HepG2 (cell line): ENCODE measurements at regions not wholly inside any gene's neighbourhood (a gene's known extent, or its start where the extent isn't known, plus 50 kb on each side); places are given as distances from the start of the nearest gene placed in this dataset.

ENCODE experiments used
- ARNT ChIP-seq: fragments of 450-650 bp; IDR thresholded peaks from 2 replicates; pipeline ENCODE4 v1.6.1; 2017
- DDIT3 ChIP-seq: sonication (generic); formaldehyde crosslinking; IDR thresholded peaks from 2 replicates; pipeline ENCODE4 v1.4.0; 2020; ENCODE audit warnings: mild to moderate bottlenecking, missing genetic modification reagents
- GABPA ChIP-seq, 2 experiments: IDR thresholded peaks; 2 replicates each; pipeline ENCODE4 v1.6.1; 2011 to 2016; ENCODE audit warnings: low read depth in 2 of 2, low read length in 1 of 2, missing biosample characterization in 1 of 2, missing genetic modification characterization in 1 of 2
- IRF2 ChIP-seq: IDR thresholded peaks from 2 replicates; pipeline ENCODE4 v1.6.1; 2018; ENCODE audit warnings: missing genetic modification reagents, missing compliant biosample characterization
- ISL2 ChIP-seq: sonication (generic); formaldehyde crosslinking; IDR thresholded peaks from 2 replicates; pipeline ENCODE4 v1.5.0; 2020; ENCODE audit warnings: missing genetic modification reagents
- KLF11 ChIP-seq: IDR thresholded peaks from 2 replicates; pipeline ENCODE4 v1.6.1; 2016; ENCODE audit warnings: missing compliant biosample characterization
- MXD4 ChIP-seq: IDR thresholded peaks from 2 replicates; pipeline ENCODE4 v1.6.1; 2016; ENCODE audit warnings: mild to moderate bottlenecking, missing biosample characterization, missing genetic modification reagents
- NFKBIZ ChIP-seq: IDR thresholded peaks from 2 replicates; pipeline ENCODE4 v1.6.1; 2018; ENCODE audit warnings: missing genetic modification reagents, missing compliant biosample characterization
- POGZ ChIP-seq: sonication (generic); formaldehyde crosslinking; IDR thresholded peaks from 2 replicates; pipeline ENCODE4 v1.4.0; 2020; ENCODE audit warnings: mild to moderate bottlenecking, missing genetic modification reagents
- ZNF280D ChIP-seq: sonication (generic); formaldehyde crosslinking; IDR thresholded peaks from 2 replicates; pipeline ENCODE4 v1.5.1; 2020; ENCODE audit warnings: mild to moderate bottlenecking, missing genetic modification reagents
- ZNF33B ChIP-seq: sonication (generic); formaldehyde crosslinking; IDR thresholded peaks from 2 replicates; pipeline ENCODE4 v1.5.1; 2020; ENCODE audit warnings: mild to moderate bottlenecking, missing genetic modification reagents
- ZNF432 ChIP-seq: sonication (generic); formaldehyde crosslinking; IDR thresholded peaks from 2 replicates; pipeline ENCODE4 v1.5.0; 2020; ENCODE audit warnings: missing genetic modification reagents, mild to moderate bottlenecking, borderline replicate concordance
- ZNF44 ChIP-seq: sonication (generic); formaldehyde crosslinking; IDR thresholded peaks from 2 replicates; pipeline ENCODE4 v1.5.1; 2020; ENCODE audit warnings: mild to moderate bottlenecking, missing genetic modification reagents
- ZNF547 ChIP-seq: sonication (generic); formaldehyde crosslinking; IDR thresholded peaks from 2 replicates; pipeline ENCODE4 v1.5.1; 2020; ENCODE audit warnings: mild to moderate bottlenecking, missing genetic modification reagents
- ZNF550 ChIP-seq: sonication (generic); formaldehyde crosslinking; IDR thresholded peaks from 2 replicates; pipeline ENCODE4 v1.4.0; 2020; ENCODE audit warnings: mild to moderate bottlenecking, missing genetic modification reagents, borderline replicate concordance
- ZNF609 ChIP-seq: sonication (generic); formaldehyde crosslinking; IDR thresholded peaks from 2 replicates; pipeline ENCODE4 v1.4.0; 2020; ENCODE audit warnings: mild to moderate bottlenecking, missing genetic modification reagents, borderline replicate concordance
- ZNF775 ChIP-seq: sonication (generic); formaldehyde crosslinking; IDR thresholded peaks from 2 replicates; pipeline ENCODE4 v1.4.0; 2020; ENCODE audit warnings: missing genetic modification reagents, mild to moderate bottlenecking, moderate library complexity, borderline replicate concordance
- ZNF788 ChIP-seq: sonication (generic); formaldehyde crosslinking; IDR thresholded peaks from 2 replicates; pipeline ENCODE4 v1.5.0; 2020; ENCODE audit warnings: mild to moderate bottlenecking, missing genetic modification reagents, borderline replicate concordance
- TF ChIP-seq, protein P1 (sequence below): sonication (generic); formaldehyde crosslinking; IDR thresholded peaks from 2 replicates; pipeline ENCODE4 v1.5.0; 2020; ENCODE audit warnings: missing genetic modification reagents

DNA sequence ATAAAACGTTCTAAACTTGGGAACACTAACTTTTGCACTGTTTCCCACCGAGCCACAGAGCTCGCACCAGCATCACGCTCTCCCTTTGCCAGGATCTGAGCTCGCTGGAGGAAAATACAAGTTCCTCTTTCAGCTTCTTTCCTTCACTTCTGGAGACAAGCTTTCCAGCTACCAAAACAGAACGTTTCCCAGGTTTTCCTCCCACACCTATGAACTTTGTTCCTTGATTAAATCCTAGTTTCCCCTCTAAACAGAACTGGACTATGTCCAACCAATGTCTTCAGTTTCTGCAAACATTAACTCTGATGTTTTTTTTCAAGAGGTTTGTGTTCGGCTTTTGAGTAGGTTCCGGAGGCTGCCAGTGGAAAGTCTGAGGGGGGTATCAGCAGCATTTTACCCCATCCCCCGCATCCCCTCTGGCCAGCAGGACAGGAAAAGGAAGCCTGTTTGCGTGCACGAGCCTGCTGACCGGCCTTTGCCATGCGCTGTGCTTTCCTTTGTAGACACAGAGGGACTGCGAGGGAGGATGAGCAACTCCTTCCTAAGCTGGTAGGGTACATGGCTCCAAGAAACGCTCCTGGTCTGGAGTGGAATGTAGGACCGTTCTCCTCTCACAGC, 135.5 kb downstream of the LY86 start (continued):
- TF ChIP-seq ZNF609 (CRISPR knock-in tag) = 0 out of 2 replicates have a peak, but pooled peaks have one; percentile 10
- TF ChIP-seq ZNF550 (CRISPR knock-in tag) = no peak
- no peak for TF ChIP-seq DDIT3
- no peak; the same call in 1 of the 2 replicates for TF ChIP-seq ZNF44 (CRISPR knock-in tag)
- TF ChIP-seq GABPA (IDR thresholded peaks at IDR 0.05; ENCODE audit: low read depth, low read length) = no peak
- TF ChIP-seq GABPA (CRISPR knock-in tag; IDR thresholded peaks at IDR 0.05; ENCODE audit: low read depth) = peak; percentile 26; the same call in 1 of the 2 replicates
- no peak for TF ChIP-seq ZNF547 (CRISPR knock-in tag)
- TF ChIP-seq IRF2 (CRISPR knock-in tag) = no peak
- TF ChIP-seq ZNF432 (CRISPR knock-in tag) = no peak
- TF ChIP-seq, protein P1, sequence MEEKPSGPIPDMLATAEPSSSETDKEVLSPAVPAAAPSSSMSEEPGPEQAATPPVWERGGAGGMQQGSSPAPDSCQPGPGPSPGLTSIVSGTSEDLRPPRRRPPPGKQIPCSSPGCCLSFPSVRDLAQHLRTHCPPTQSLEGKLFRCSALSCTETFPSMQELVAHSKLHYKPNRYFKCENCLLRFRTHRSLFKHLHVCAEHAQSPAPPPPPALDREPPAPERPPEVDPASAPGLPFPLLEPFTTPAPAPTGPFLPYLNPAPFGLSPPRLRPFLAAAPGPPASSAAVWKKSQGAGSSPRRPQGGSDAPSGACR (CRISPR knock-in tag) = peak; percentile 78; the same call in 1 of the 2 replicates
- no peak for TF ChIP-seq ZNF775 (CRISPR knock-in tag)
- TF ChIP-seq ZNF33B (CRISPR knock-in tag) = no peak
- peak; percentile 3; the same call in 1 of the 2 replicates for TF ChIP-seq NFKBIZ
- TF ChIP-seq ZNF788 (CRISPR knock-in tag) = no peak
- TF ChIP-seq KLF11 (CRISPR knock-in tag) = no peak
- TF ChIP-seq ZNF280D (CRISPR knock-in tag) = no peak
- TF ChIP-seq MXD4 (CRISPR knock-in tag) = no peak
- 0 out of 2 replicates have a peak, but pooled peaks have one; percentile 9 for TF ChIP-seq POGZ (CRISPR knock-in tag)
- TF ChIP-seq ISL2 (CRISPR knock-in tag) = no peak
- TF ChIP-seq ARNT = no peak
